Mesendoderm (in vitro differentiated cells): ENCODE measurements at regions not wholly inside any gene's neighbourhood (a gene's known extent, or its start where the extent isn't known, plus 50 kb on each side); places are given as distances from the start of the nearest gene placed in this dataset.
A peak's percentile ranks its signal among the peaks of the same experiment; 100 is the strongest.
"Not testable (repeated sequence)": the region's sequence is repeated elsewhere in the genome, so short reads cannot be mapped to it uniquely, and the experiment has no call there.

Experiments
- DNase-seq: peaks from one replicate; pipeline ENCODE4 v3.0.0; 2013
- H2AK5ac ChIP-seq: 2 replicates; pipeline ENCODE4 v1.6.1; 2013; ENCODE audit warnings: low read length, inconsistent platforms
- H2BK120ac ChIP-seq: 2 replicates; pipeline ENCODE4 v1.6.1; 2013; ENCODE audit warnings: low read depth, mild to moderate bottlenecking, low read length, moderate library complexity, mixed read lengths
- H2BK15ac ChIP-seq: replicated peaks from 2 replicates; pipeline ENCODE4 v1.6.1; 2013; ENCODE audit warnings: low read depth, mild to moderate bottlenecking, moderate library complexity
- H2BK5ac ChIP-seq: 2 replicates; pipeline ENCODE4 v1.6.1; 2013; ENCODE audit warnings: low read length, inconsistent platforms
- H3K18ac ChIP-seq: 2 replicates; pipeline ENCODE4 v1.6.1; 2013; ENCODE audit warnings: mild to moderate bottlenecking, low read length, mixed read lengths
- H3K23ac ChIP-seq: one replicate; pipeline ENCODE4 v1.6.1; 2013; ENCODE audit warnings: low read length
- H3K27ac ChIP-seq: 2 replicates; pipeline ENCODE4 v1.5.1; 2013; ENCODE audit warnings: low read depth, mild to moderate bottlenecking, inconsistent platforms, low read length, moderate library complexity
- H3K27me3 ChIP-seq: 2 replicates; pipeline ENCODE4 v1.6.1; 2013; ENCODE audit warnings: low read length, control low read depth, mild to moderate bottlenecking, inconsistent platforms; ENCODE audit not compliant: insufficient read depth, poor library complexity
- H3K36me3 ChIP-seq: 2 replicates; pipeline ENCODE4 v1.6.1; 2013; ENCODE audit warnings: low read length, inconsistent platforms; ENCODE audit not compliant: control insufficient read depth, insufficient read depth
- H3K4ac ChIP-seq: one replicate; pipeline ENCODE4 v1.6.1; 2013; ENCODE audit warnings: low read depth, mild to moderate bottlenecking, low read length, moderate library complexity
- H3K4me1 ChIP-seq: 2 replicates; pipeline ENCODE4 v1.6.1; 2013; ENCODE audit warnings: low read depth, low read length, inconsistent platforms; ENCODE audit not compliant: control insufficient read depth
- H3K4me2 ChIP-seq: 2 replicates; pipeline ENCODE4 v1.6.1; 2013; ENCODE audit warnings: low read length
- H3K4me3 ChIP-seq: 2 replicates; pipeline ENCODE4 v1.5.1; 2013; ENCODE audit warnings: mild to moderate bottlenecking, low read length
- H3K56ac ChIP-seq: one replicate; pipeline ENCODE4 v1.6.1; 2013; ENCODE audit warnings: low read length
- H3K79me1 ChIP-seq: 2 replicates; pipeline ENCODE4 v1.6.1; 2013; ENCODE audit warnings: low read length, inconsistent platforms
- H3K79me2 ChIP-seq: 2 replicates; pipeline ENCODE4 v1.6.1; 2013; ENCODE audit warnings: mild to moderate bottlenecking, low read length; ENCODE audit not compliant: control insufficient read depth, insufficient read depth
- H3K9ac ChIP-seq: 2 replicates; pipeline ENCODE4 v1.6.1; 2013; ENCODE audit warnings: low read length, inconsistent platforms
- H4K5ac ChIP-seq: one replicate; pipeline ENCODE4 v1.6.1; 2013; ENCODE audit warnings: low read length
- H4K8ac ChIP-seq: one replicate; pipeline ENCODE4 v1.6.1; 2013; ENCODE audit warnings: low read depth, mild to moderate bottlenecking, control low read depth, low read length, moderate library complexity
- WGBS: extraction: QIAGEN DNeasy Blood & Tissue Kit; methylation state at CpG from one replicate; pipeline ENCODE4 v1.1.7; 2013; ENCODE audit warnings: low lambda C conversion rate, missing lambda C conversion rate; ENCODE audit not compliant: insufficient coverage; ENCODE audit errors: extremely low coverage; 5-methylcytosine and 5-hydroxymethylcytosine counted together

- H3K9ac ChIP-seq, H3K79me1 ChIP-seq, H3K4me3 ChIP-seq, H3K4me1 ChIP-seq, H3K79me2 ChIP-seq, H2BK120ac ChIP-seq, H4K5ac ChIP-seq, H3K36me3 ChIP-seq, H3K4ac ChIP-seq, H2BK15ac ChIP-seq, H3K23ac ChIP-seq, H3K56ac ChIP-seq, H3K27ac ChIP-seq, H4K8ac ChIP-seq, H3K18ac ChIP-seq, H2BK5ac ChIP-seq, H2AK5ac ChIP-seq, H3K4me2 ChIP-seq: not testable (repeated sequence)
- DNase-seq = peak; percentile 19
- H3K27me3 ChIP-seq = peaks cover 19% of the 10 kb centered on the region
- no CpG with 5 or more reads among the region's 33 CpGs for WGBS
These were observed 157.7 kb downstream of the BRD1 start for GRCh38 chr22:49669969-49670455.

- not testable (repeated sequence) for H2BK120ac ChIP-seq
These were observed 158.2 kb downstream of the BRD1 start for GRCh38 chr22:49669427-49669968.

DNA sequence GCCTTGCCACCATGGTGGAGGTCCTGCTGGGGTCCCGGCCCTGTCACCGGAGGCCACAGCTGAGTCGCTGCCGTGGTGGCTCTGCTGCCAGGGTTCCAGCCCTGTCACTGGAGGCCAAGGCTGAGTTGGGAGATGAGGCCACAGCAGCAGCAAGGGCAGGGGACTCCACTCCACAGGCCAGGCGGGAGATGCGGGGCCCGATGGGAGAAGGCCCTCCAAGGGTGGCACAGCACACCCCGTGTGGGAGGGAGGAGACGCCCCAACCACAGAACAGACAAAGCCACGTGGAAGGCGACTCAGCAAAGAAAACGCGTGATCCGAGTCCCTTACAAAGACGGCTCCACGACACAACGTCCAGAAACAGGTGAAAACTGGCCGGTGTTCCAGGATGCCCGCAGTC is 159.3 kb downstream of the BRD1 start:
- Histone ChIP-seq H3K18ac (no peak overlapping the region), H3K27me3 (peaks cover 19% of the 10 kb centered on the region), H3K4me2 (no peak overlapping the region), H3K9ac (no peak overlapping the region), H2BK15ac (no peak overlapping the region), H3K79me2 (no peaks in the 10 kb centered on the region), H2AK5ac (no peak overlapping the region), H2BK120ac (no peak overlapping the region), H3K4me3 (no peak overlapping the region), H3K56ac (no peak overlapping the region), H3K27ac (no peak overlapping the region), H3K4ac (no peak overlapping the region), H4K5ac (no peak overlapping the region), H3K23ac (no peak overlapping the region), H2BK5ac (no peak overlapping the region), H3K79me1 (no peaks in the 10 kb centered on the region), H3K4me1 (no peaks in the 10 kb centered on the region), H3K36me3 (no peaks in the 10 kb centered on the region), H4K8ac (no peak overlapping the region)
- no peak for DNase-seq
- no CpG with 5 or more reads among the region's 19 CpGs for WGBS

More at GRCh38 chr22:49669427-49669968, 158.2 kb downstream of the BRD1 start:
- not testable (repeated sequence) for H3K27ac ChIP-seq, H3K56ac ChIP-seq, H3K79me1 ChIP-seq, H3K4ac ChIP-seq, H4K5ac ChIP-seq, H3K18ac ChIP-seq, H3K23ac ChIP-seq, H4K8ac ChIP-seq, H3K9ac ChIP-seq, H3K36me3 ChIP-seq, H2BK5ac ChIP-seq, H2AK5ac ChIP-seq, H2BK15ac ChIP-seq, H3K4me1 ChIP-seq, H3K79me2 ChIP-seq, H3K4me3 ChIP-seq, H3K4me2 ChIP-seq
- peaks cover 19% of the 10 kb centered on the region for H3K27me3 ChIP-seq
- WGBS = no CpG with 5 or more reads among the region's 1 CpG
- DNase-seq = peak; percentile 19

GRCh38 chr22:49667236-49667635 is 160.4 kb downstream of the BRD1 start:
- Histone ChIP-seq H2AK5ac (no peak overlapping the region), H4K8ac (no peak overlapping the region), H3K4me1 (no peaks in the 10 kb centered on the region), H4K5ac (no peak overlapping the region), H3K56ac (no peak overlapping the region), H2BK15ac (no peak overlapping the region), H3K4me3 (no peak overlapping the region), H3K79me1 (no peaks in the 10 kb centered on the region), H3K4ac (no peak overlapping the region), H3K79me2 (no peaks in the 10 kb centered on the region), H3K23ac (no peak overlapping the region), H3K9ac (no peak overlapping the region), H2BK120ac (no peak overlapping the region), H3K4me2 (no peak overlapping the region), H3K27me3 (peaks cover 14% of the 10 kb centered on the region), H3K18ac (no peak overlapping the region), H3K27ac (no peak overlapping the region), H2BK5ac (no peak overlapping the region), H3K36me3 (no peaks in the 10 kb centered on the region)
- no peak for DNase-seq
- WGBS = no CpG with 5 or more reads among the region's 13 CpGs

- H3K79me1 ChIP-seq = no peaks in the 10 kb centered on the region
- no peak overlapping the region for H3K9ac ChIP-seq
- no peak overlapping the region for H3K18ac ChIP-seq
- no peak overlapping the region for H4K5ac ChIP-seq
- H3K27me3 ChIP-seq = peaks cover 4% of the 10 kb centered on the region
- no peak overlapping the region for H3K4me3 ChIP-seq
- no peak overlapping the region for H3K23ac ChIP-seq
- H3K36me3 ChIP-seq = no peaks in the 10 kb centered on the region
- H3K4ac ChIP-seq = no peak overlapping the region
- WGBS = no CpG with 5 or more reads among the region's 11 CpGs
- H2BK5ac ChIP-seq = no peak overlapping the region
- no peak overlapping the region for H3K56ac ChIP-seq
- no peak overlapping the region for H3K4me2 ChIP-seq
- H2BK15ac ChIP-seq = no peak overlapping the region
- H2AK5ac ChIP-seq = no peak overlapping the region
- H4K8ac ChIP-seq = no peak overlapping the region
- no peaks in the 10 kb centered on the region for H3K79me2 ChIP-seq
- no peak overlapping the region for H3K27ac ChIP-seq
- no peak overlapping the region for H2BK120ac ChIP-seq
- no peak for DNase-seq
- H3K4me1 ChIP-seq = no peaks in the 10 kb centered on the region
These were observed 161.4 kb downstream of the BRD1 start for GRCh38 chr22:49666146-49666809.

DNA sequence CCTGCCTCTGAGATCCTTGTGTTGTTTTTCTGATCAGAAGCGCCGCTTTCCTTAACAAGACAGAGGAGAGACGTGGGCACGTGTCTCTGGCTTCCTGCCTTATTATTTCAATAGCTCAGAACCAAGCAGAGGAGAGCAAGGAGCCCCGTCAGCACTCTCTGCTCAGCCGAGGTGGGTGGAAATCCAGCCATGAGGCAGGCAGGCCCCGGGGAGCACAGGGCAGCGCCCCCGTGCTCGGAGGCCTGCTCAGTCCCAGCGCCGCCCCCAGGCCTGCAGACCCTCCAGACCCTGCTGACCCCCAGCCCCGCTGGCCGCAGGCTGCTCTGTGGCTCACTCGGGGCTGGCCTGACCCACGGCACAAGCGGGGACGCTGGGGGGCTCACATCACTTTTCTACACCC is 162.8 kb downstream of the BRD1 start:
- no peak overlapping the region for H3K23ac ChIP-seq
- WGBS = no CpG with 5 or more reads among the region's 18 CpGs

More for the DNA sequence above, 162.8 kb downstream of the BRD1 start:
- no peak overlapping the region for H2BK15ac ChIP-seq
- H2BK120ac ChIP-seq = no peak overlapping the region
- H3K9ac ChIP-seq = no peak overlapping the region
- H3K18ac ChIP-seq = no peak overlapping the region
- no peak for DNase-seq
- no peak overlapping the region for H4K8ac ChIP-seq
- no peak overlapping the region for H4K5ac ChIP-seq
- H3K27me3 ChIP-seq = no peaks in the 10 kb centered on the region
- no peak overlapping the region for H3K4ac ChIP-seq
- no peaks in the 10 kb centered on the region for H3K79me2 ChIP-seq
- H2BK5ac ChIP-seq = no peak overlapping the region
- H2AK5ac ChIP-seq = no peak overlapping the region
- no peak overlapping the region for H3K4me3 ChIP-seq
- no peak overlapping the region for H3K27ac ChIP-seq
- no peaks in the 10 kb centered on the region for H3K36me3 ChIP-seq
- no peak overlapping the region for H3K4me2 ChIP-seq
- H3K79me1 ChIP-seq = no peaks in the 10 kb centered on the region
- H3K56ac ChIP-seq = no peak overlapping the region
- H3K4me1 ChIP-seq = no peaks in the 10 kb centered on the region
